Hematopoietic multipotent progenitor cell treated with erythropoietin and hydrocortisone succinate and interleukin-3 and kit ligand, for 6 days (in vitro differentiated cells): ENCODE measurements at regions not wholly inside any gene's neighbourhood (a gene's known extent, or its start where the extent isn't known, plus 50 kb on each side); places are given as distances from the start of the nearest gene placed in this dataset.
"Not testable (repeated sequence)": the region's sequence is repeated elsewhere in the genome, so short reads cannot be mapped to it uniquely, and the experiment has no call there.

Source experiments
- DNase-seq: peaks from one replicate; pipeline ENCODE4 v3.0.0-alpha.2; 2015

DNA sequence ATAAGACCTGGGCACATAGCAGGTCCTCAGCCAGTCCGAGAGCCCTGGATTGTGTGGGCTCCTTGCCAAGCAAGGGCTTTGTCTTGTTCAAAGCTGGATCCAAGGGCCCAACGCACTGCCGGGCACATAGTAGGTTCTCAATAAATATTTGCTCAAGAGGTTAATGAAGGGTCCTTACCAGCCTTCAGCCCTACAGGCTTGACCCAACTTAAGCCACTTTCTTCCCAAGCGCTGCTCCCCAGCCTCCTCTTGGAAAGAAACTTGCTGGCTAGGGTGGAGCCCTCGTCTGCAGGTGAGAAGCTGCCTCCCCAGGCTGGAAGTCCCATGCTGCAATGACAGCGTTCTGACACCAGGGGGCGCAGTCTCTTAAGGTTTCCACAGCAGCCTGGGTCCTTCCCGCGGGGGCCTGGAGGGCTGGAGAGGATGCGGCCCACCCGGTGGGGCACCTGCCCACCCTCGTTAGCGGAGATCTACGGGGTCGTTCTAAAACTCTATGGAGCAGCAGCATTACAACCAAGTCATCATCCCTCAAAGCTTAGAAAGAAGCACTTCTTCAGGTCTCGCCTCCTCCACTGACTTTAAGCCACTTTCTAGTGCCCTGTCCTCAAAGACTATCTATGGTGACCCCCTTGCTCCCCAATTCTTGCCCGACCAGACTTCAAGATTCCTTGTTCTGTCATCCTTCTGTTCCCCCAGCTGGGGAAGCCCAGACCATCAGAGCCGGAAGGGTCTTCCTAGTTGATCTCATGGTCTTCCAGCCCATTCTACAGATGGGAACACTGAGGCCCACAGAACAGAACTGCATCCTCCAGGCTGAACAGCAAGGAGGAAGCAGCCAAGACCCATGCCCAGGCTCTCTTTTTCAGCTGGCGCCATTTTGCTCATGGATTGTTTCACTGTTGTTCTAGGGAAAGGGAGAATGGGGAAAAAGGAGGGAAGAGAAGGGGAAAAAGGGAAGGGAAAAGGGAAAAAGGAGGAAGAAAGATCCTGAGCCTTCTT lies 115.4 kb downstream of the LHX2 start:
- peak; percentile 77 for DNase-seq

GRCh38 chr9:124128568-124129166 lies 117.1 kb downstream of the LHX2 start:
- no peak for DNase-seq

DNA sequence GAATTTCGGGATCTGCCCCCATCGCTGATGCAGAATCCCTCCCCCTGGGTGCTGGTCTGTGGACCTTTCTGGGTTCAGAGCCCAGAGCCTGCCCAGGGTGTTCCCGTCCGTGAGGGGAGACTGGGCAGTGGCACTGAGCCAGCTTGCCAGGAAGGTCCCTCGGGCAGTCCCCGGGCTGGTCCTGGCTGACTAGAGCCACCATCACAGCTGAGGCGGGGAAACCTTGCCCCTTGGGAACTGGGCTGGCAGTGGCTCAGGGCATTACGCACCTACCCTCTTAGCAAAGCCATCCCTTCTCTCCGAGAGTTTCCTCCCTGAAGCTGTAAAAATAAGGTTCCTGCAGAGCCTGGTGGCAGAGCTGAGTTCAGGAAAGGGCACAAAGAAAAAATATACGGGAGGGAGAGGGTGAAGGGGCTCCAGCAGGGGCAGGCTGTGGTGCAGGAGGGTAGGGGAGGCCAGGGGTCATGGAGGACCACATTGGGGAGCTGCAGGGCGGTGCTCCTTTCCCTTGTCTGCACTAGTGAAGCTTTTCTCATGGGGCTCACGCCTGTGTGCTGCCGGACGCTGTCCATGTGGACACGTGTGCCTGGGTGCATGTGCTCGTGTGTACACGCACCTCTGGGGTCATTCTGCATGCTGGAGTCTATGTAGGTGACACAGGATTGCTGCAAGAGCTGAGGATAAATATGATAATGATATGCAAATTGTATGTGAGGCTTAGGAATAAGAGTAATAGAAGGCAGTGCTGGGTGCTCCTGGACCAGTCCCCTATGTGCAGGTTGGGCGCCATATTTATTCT lies 118.9 kb downstream of the LHX2 start:
- no peak for DNase-seq

GRCh38 chr9:124131518-124131917 lies 120.0 kb downstream of the LHX2 start:
- not testable (repeated sequence) for DNase-seq

GRCh38 chr9:124132671-124133147 lies 121.1 kb downstream of the LHX2 start:
- DNase-seq = no peak

DNA sequence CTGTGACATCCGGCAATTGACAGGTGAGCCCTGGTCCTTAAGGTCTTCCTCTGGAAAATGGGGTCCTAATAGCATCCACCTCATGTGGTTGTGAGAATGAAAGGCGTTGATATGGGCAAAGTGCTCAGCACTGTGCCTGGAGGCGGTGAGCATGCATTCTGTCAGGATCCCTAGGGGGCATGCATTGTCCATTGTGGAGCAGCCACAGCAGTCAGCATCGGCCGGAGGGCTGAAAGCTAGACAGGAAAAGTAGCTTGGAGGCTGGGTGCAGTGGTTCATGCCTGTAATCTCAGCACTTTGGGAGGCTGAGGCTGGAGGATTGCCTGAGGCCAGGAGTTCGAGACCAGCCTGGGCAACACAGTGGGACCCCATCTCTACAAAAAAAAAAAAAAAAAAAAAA lies 122.2 kb downstream of the LHX2 start:
- peak; percentile 67 for DNase-seq

- DNase-seq = no peak
Measured at GRCh38 chr9:124134526-124134925, 123.0 kb downstream of the LHX2 start.

DNA sequence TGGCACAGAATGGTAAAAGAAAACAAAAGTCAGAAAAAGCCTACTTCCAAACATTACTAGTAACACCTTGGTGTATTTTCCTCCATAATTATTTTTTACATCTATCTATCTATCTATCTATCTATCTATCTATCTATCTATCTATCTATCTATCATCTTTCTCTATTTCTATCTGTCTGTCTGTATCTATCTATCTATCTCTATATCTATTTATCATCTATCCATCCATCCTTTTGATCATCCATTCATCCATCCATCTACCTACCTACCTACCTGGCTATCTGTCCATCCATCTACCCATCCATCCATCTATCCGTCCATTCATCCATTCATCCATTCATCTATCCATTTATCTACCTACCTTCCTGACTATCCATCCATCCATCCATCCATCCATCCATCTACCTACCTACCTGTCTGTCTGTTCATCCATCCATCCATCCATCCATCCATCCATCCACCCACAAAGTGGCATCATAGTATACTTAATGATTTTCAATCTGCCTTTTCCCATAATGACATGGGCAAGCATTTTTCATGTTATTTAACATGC lies 121.9 kb upstream of the NEK6 start:
- DNase-seq = no peak

GRCh38 chr9:124137009-124137943 lies 120.5 kb upstream of the NEK6 start:
- no peak for DNase-seq

DNA sequence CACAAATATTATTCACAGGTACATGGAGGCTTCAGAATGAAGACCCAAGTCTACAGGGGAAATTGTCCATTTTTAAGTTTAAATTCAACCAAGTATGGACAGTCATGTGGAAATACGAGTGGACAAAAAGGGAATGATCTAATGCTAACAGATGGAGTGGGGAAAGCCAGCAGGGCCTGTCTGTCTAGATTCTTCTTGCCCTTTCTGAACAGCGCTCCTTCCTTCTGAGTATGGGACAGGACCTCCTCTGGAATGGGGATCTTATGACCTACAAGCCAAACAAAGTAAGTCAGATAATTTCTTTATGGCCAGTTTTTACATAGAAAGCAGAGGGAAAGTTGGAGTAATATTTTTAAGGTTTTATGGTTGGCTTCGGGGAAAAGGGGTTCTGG lies 119.8 kb upstream of the NEK6 start:
- DNase-seq = no peak

DNA sequence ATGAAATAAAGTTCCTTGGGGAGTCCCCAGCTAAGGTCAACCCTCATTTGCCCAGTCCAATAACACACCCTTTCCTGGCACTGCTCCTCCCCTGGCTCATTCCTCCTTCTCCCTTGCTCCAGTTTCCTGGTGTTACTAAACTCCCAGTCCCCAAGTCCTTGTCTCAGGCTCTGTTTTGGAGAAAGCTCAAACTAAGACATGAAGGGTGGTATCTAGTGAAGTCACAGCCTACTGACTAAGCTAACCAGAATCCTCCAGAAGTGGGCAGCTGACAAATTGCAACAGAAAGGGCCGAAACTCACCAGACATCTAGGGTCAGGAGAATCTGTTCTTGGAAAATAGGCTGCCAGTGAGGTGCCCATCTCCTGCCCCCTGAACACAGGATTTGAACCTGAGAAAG lies 118.7 kb upstream of the NEK6 start:
- DNase-seq = no peak

- DNase-seq = no peak
Measured at GRCh38 chr9:124140941-124141568, 116.7 kb upstream of the NEK6 start.

- DNase-seq = not testable (repeated sequence)
Measured at GRCh38 chr9:124144561-124145123, 113.1 kb upstream of the NEK6 start.

GRCh38 chr9:124146031-124146561 lies 111.7 kb upstream of the NEK6 start:
- no peak for DNase-seq

GRCh38 chr9:124149992-124150391 lies 107.8 kb upstream of the NEK6 start:
- peak; percentile 55 for DNase-seq

DNA sequence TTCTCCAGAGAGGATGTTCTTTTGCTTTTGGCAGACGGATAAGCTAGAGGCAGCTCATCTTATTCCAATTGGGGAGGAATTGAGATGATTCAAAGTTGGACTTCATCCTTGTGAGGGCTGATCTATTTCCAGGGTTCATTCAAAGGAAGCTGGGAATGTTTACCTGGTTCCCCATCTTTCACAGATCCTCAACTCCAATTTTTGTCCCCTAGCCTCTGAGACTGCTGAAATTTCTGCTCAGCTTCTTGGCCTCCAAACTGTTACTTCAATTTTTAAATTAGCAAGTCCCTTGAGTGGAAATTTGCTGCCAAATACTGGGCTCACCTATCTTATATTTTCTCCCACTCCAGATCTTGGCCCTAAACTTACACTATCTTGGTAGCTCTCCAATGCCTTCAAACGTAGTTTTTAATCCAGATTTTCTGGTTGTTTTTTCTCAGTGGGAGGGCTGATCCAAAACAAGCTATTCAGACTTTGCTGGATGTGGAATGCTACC lies 93.9 kb upstream of the NEK6 start:
- DNase-seq = no peak

DNA sequence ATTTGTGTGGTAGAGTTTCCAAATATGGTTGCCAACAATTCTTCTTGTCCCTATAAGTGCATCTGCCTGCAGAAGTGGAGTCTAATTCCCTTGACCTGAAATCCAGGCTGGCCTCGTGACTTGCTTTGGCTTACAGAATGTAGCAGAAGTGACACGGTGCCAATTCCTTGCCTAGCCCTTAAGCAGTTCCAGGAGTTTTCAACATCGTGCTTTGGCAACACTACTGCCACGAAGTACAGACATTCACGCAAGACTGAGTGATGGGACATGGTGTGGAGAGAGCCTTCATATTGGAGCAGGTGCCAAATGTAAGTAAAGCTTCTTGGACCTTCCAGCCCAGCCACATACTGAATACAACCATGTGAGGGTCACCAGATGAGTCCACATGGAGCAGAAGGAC lies 92.9 kb upstream of the NEK6 start:
- DNase-seq = no peak

DNA sequence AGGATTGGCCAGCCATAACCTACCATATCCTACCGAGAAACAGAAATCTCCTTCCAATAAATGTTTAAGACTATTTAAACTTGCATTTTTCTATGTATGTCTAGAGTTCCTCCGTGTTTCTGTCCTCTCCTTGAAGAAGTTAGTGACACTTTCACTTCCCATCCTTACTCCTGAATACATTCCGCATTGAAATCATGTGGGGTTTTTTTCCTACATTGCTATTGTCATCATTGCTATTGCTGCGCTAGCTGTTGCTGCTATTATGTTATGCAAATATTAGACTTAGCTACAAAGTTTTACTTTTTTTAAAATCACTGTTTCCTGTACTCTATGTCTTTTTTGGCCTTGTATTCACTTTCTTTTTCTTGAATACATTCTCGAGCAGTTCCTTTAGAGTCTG lies 83.3 kb upstream of the NEK6 start:
- no peak for DNase-seq

DNA sequence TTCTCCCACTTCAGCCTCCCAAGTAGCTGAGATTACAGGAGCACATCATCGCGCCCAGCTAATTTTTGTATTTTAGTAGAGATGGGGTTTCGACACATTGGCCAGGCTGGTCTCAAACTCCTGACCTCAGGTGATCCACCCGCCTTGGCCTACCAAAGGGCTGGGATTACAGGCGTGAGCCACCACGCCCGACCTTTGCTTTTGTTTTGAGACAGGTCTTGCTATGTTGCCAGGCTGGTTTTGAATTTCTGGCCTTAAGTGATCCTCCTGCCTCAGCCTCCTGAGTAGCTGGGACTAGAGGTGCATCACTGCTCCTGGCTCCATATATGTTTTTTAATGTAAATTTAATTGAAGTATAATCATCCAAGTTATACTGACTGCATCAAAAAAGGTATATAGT lies 80.2 kb upstream of the NEK6 start:
- DNase-seq = not testable (repeated sequence)
